MCF 10A (cell line): ENCODE measurements at regions not wholly inside any gene's neighbourhood (a gene's known extent, or its start where the extent isn't known, plus 50 kb on each side); places are given as distances from the start of the nearest gene placed in this dataset.
A peak's percentile ranks its signal among the peaks of the same experiment; 100 is the strongest.

Experiments used
- BruUV-seq: library from RNA; stranded (reverse); fragments of 400-500 nt; replicated peaks from 2 replicates; lab custom pipeline; 2021; lab: Mats Ljungman, UMichigan
- CTCF ChIA-PET: fragments of 300-600 bp; sonication (Branson Sonifier 250); formaldehyde crosslinking; extraction: SDS; loops from one replicate; lab custom pipeline; 2021; ENCODE audit warnings: antibody characterized with exemption, inconsistent platforms; lab: Yijun Ruan, JAX
- POLR2A ChIA-PET: fragments of 300-600, 350-650 bp; sonication (Branson Sonifier 250); formaldehyde crosslinking; extraction: SDS; loops from one replicate; lab custom pipeline; 2020; ENCODE audit warnings: antibody characterized with exemption, inconsistent platforms; lab: Yijun Ruan, JAX
- DNase-seq: peaks from one replicate; pipeline ENCODE4 v3.0.0-alpha.2; 2018; ENCODE audit not compliant: unreplicated experiment
- H3K27ac Mint-ChIP-seq: one replicate; pipeline ENCODE4 v1.8.0; 2022; ENCODE audit warnings: mild to moderate bottlenecking, low read depth, mixed read lengths; ENCODE audit not compliant: unreplicated experiment
- H3K27me3 Mint-ChIP-seq: one replicate; pipeline ENCODE4 v1.8.0; 2022; ENCODE audit warnings: mixed read lengths; ENCODE audit not compliant: insufficient read depth, unreplicated experiment
- H3K36me3 Mint-ChIP-seq: one replicate; pipeline ENCODE4 v1.8.0; 2022; ENCODE audit warnings: mild to moderate bottlenecking, moderate library complexity, mixed read lengths; ENCODE audit not compliant: insufficient read depth, unreplicated experiment
- H3K4me1 Mint-ChIP-seq: one replicate; pipeline ENCODE4 v1.8.0; 2022; ENCODE audit warnings: mixed read lengths; ENCODE audit not compliant: insufficient read depth, unreplicated experiment
- H3K4me3 Mint-ChIP-seq: one replicate; pipeline ENCODE4 v1.8.0; 2022; ENCODE audit warnings: mild to moderate bottlenecking, moderate library complexity, mixed read lengths; ENCODE audit not compliant: unreplicated experiment
- H3K9me3 Mint-ChIP-seq: one replicate; pipeline ENCODE4 v1.8.0; 2022; ENCODE audit warnings: mixed read lengths; ENCODE audit not compliant: unreplicated experiment
- CTCF ChIP-seq: fragments of 200-600 bp; IDR thresholded peaks from one replicate; pipeline ENCODE4 v1.8.0; 2022; ENCODE audit warnings: antibody characterized with exemption, mild to moderate bottlenecking; ENCODE audit not compliant: unreplicated experiment
- intact Hi-C: fragments of 100-400 bp; cut with micrococcal nuclease; formaldehyde crosslinking; loops from 2 replicates; pipeline ENCODE4 v1.14.1; 2022

- Mint-ChIP-seq H3K36me3 (no peaks in the 10 kb centered on the region), H3K27me3 (no peaks in the 10 kb centered on the region), H3K4me1 (no peaks in the 10 kb centered on the region), H3K27ac (no peak overlapping the region), H3K9me3 (no peaks in the 10 kb centered on the region), H3K4me3 (no peak overlapping the region)
- POLR2A ChIA-PET = no interaction called here
- TF ChIP-seq CTCF = no peak
- no peak for DNase-seq
- BruUV-seq = no TSS peak
- intact Hi-C loops = no loop called here
- CTCF ChIA-PET = interaction anchor here (0.7 kb wide), 1 partner anchor 136 kb away, joined by 3 read pairs; no protein-coding TSS in a partner anchor
Observed at GRCh38 chr3:116563351-116563750, 118.1 kb upstream of the LSAMP start.

- Mint-ChIP-seq H3K27me3 (no peaks in the 10 kb centered on the region), H3K9me3 (no peaks in the 10 kb centered on the region), H3K4me3 (no peak overlapping the region), H3K27ac (no peak overlapping the region), H3K4me1 (no peaks in the 10 kb centered on the region), H3K36me3 (no peaks in the 10 kb centered on the region)
- POLR2A ChIA-PET = no interaction called here
- intact Hi-C loops = no loop called here
- no peak for TF ChIP-seq CTCF
- BruUV-seq = no TSS peak
- CTCF ChIA-PET = no interaction called here
- no peak for DNase-seq
Observed at GRCh38 chr3:116566478-116566960, 121.2 kb upstream of the LSAMP start.

GRCh38 chr3:116569611-116570010 lies 124.3 kb upstream of the LSAMP start:
- POLR2A ChIA-PET = no interaction called here
- H3K4me3 Mint-ChIP-seq = no peak overlapping the region
- BruUV-seq = no TSS peak
- CTCF ChIA-PET = no interaction called here
- intact Hi-C loops = no loop called here
- no peak overlapping the region for H3K27ac Mint-ChIP-seq
- no peak for DNase-seq
- H3K4me1 Mint-ChIP-seq = no peaks in the 10 kb centered on the region
- no peaks in the 10 kb centered on the region for H3K27me3 Mint-ChIP-seq
- no peaks in the 10 kb centered on the region for H3K9me3 Mint-ChIP-seq
- H3K36me3 Mint-ChIP-seq = no peaks in the 10 kb centered on the region
- no peak for TF ChIP-seq CTCF

- POLR2A ChIA-PET = no interaction called here
- no peak overlapping the region for H3K27ac Mint-ChIP-seq
- no peak for TF ChIP-seq CTCF
- H3K36me3 Mint-ChIP-seq = no peaks in the 10 kb centered on the region
- CTCF ChIA-PET = no interaction called here
- peak; percentile 42 for DNase-seq
- no peaks in the 10 kb centered on the region for H3K4me1 Mint-ChIP-seq
- intact Hi-C loops = no loop called here
- H3K27me3 Mint-ChIP-seq = peaks cover 10% of the 10 kb centered on the region
- no peak overlapping the region for H3K4me3 Mint-ChIP-seq
- BruUV-seq = no TSS peak
- no peaks in the 10 kb centered on the region for H3K9me3 Mint-ChIP-seq
Observed at GRCh38 chr3:116579840-116580239, 129.7 kb upstream of the TUSC7 start.
